Sigmoid colon (tissue), 4 donors: ENCODE measurements at regions not wholly inside any gene's neighbourhood (a gene's known extent, or its start where the extent isn't known, plus 50 kb on each side); places are given as distances from the start of the nearest gene placed in this dataset.

Experiments
- POLR2A ChIP-seq, 2 donors: fragments of 450-650 bp; IDR thresholded peaks; one replicate each; pipeline ENCODE4 v1.6.1; 2016; ENCODE audit warnings: antibody characterized with exemption in 2 of 2, mild to moderate bottlenecking in 2 of 2, moderate library complexity in 2 of 2
- POLR2AphosphoS5 ChIP-seq, 4 donors: sonication (generic); formaldehyde crosslinking; IDR thresholded peaks; one replicate each; pipeline ENCODE4 v1.6.1; 2017; ENCODE audit warnings: antibody characterized with exemption in 4 of 4
- TF ChIP-seq, protein P1 (sequence below), 4 experiments: fragments of 450-650 bp in 3 of 4; fragments of 200-600 bp in 1 of 4; IDR thresholded peaks; one replicate each; pipeline ENCODE4 v1.5.1; 2016 to 2019; ENCODE audit warnings: antibody characterized with exemption in 4 of 4, mild to moderate bottlenecking in 3 of 4, moderate library complexity in 2 of 4

DNA sequence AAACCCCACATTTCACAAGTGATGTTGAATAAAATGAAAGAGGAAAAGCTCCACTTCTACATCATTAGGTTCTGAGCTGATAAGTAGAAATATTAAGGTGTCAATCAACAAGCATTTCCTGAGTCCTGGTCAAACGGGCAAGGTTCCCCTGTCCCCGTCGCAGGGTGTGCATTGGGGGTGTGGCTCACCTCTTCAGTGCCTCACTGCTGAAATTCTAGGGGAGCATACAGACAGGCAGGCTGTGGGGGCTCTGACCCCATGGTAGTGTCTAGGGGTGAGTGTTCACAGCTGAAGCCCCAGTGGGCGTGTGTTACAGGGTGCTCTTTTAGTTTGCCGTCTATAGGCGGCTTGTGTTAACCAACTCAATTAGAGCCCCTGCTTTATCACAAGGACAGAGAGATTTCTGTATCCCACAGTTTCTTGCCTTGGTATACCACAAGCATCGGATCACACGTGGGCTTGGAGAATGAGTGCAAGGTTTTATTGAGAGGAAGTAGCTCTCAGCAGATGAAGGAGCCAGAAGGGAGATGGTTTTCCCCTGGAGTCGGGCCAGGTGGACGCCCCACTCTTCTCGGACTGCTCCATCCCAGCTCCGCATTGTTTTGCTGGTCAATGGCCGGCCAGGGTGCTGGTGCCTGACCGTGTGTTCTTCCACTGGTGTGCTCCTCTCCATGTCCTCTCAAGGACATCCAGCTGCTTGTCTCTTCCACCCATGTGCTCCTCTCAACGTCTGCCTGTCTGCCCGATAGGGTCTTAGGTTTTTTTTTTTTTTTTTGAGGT, 238.2 kb upstream of the NLRP1 start:
- TF ChIP-seq, protein P1, sequence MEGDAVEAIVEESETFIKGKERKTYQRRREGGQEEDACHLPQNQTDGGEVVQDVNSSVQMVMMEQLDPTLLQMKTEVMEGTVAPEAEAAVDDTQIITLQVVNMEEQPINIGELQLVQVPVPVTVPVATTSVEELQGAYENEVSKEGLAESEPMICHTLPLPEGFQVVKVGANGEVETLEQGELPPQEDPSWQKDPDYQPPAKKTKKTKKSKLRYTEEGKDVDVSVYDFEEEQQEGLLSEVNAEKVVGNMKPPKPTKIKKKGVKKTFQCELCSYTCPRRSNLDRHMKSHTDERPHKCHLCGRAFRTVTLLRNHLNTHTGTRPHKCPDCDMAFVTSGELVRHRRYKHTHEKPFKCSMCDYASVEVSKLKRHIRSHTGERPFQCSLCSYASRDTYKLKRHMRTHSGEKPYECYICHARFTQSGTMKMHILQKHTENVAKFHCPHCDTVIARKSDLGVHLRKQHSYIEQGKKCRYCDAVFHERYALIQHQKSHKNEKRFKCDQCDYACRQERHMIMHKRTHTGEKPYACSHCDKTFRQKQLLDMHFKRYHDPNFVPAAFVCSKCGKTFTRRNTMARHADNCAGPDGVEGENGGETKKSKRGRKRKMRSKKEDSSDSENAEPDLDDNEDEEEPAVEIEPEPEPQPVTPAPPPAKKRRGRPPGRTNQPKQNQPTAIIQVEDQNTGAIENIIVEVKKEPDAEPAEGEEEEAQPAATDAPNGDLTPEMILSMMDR (IDR thresholded peaks at IDR 0.05): no peak
- TF ChIP-seq POLR2AphosphoS5 (IDR thresholded peaks at IDR 0.05): no peak
- TF ChIP-seq POLR2A (IDR thresholded peaks at IDR 0.05): no peak
